ENCODE measurements at regions not wholly inside any gene's neighbourhood (a gene's known extent, or its start where the extent isn't known, plus 50 kb on each side); places are given as distances from the start of the nearest gene placed in this dataset.
"Not testable (repeated sequence)": the region's sequence is repeated elsewhere in the genome, so short reads cannot be mapped to it uniquely, and the experiment has no call there.

DNA sequence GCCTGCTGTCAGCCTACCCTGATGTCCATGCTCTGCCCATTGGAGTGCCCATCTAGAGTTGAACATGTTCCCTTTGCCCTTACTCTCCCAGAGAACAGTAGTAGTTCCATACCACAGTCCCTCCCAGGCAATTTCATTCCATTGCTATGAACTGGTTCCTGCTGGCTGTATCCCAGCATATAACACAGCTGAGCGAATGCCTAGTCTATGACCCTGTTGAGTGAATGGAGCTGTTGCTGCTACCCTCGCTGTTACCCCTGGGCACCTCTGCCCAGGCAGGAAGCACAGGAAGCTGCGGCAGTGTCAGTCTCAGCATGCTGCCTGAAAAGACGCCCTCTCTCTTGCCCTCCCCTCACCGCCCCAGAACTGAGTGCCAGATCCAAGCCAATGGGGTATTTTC lies 73.3 kb downstream of the SOX3 start:
- TF ChIP-seq, protein P1, sequence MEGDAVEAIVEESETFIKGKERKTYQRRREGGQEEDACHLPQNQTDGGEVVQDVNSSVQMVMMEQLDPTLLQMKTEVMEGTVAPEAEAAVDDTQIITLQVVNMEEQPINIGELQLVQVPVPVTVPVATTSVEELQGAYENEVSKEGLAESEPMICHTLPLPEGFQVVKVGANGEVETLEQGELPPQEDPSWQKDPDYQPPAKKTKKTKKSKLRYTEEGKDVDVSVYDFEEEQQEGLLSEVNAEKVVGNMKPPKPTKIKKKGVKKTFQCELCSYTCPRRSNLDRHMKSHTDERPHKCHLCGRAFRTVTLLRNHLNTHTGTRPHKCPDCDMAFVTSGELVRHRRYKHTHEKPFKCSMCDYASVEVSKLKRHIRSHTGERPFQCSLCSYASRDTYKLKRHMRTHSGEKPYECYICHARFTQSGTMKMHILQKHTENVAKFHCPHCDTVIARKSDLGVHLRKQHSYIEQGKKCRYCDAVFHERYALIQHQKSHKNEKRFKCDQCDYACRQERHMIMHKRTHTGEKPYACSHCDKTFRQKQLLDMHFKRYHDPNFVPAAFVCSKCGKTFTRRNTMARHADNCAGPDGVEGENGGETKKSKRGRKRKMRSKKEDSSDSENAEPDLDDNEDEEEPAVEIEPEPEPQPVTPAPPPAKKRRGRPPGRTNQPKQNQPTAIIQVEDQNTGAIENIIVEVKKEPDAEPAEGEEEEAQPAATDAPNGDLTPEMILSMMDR (IDR thresholded peaks at IDR 0.05; ENCODE audit: control insufficient read depth, insufficient read depth, low read depth, low read length, missing control alignments): no peak
- no peak for DNase-seq (ENCODE audit: low read depth)
- no peak overlapping the region for H3K4me3 ChIP-seq (ENCODE audit: control insufficient read depth, low read depth, low read length)

DNA sequence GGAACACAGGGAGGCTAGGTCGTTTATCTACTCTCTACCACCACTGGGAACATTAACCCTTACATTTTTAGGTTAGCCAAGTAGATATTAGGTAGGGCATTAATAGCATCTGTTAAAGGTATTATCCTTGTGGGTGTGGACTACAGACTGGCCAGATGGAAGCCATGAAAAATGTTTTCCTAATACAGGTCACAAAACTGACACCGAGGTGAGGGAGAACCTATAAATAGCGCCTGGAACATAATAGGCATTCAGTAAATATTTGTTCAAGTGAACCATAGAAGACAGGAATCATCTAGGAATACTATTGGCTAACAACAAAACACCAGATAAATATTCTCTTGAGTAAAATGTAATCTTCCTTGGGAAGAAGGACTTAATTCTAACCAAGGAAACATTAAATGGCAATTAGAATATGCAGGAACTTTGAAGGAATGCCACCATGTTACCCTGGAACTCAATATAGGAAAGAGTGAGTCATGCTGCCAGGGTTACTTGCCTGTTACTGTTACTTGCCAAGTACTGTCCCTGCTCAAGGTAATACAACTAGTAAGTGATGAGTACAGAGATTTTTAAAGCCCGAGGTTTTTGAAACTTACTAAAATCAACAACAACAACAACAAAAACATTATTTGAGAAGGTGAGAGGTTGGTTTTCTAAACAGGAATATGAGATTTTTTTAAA lies 79.0 kb downstream of the SOX3 start:
- TF ChIP-seq, protein P1 (IDR thresholded peaks at IDR 0.05; ENCODE audit: control insufficient read depth, insufficient read depth, low read depth, low read length, missing control alignments): no peak
- no peak for DNase-seq (ENCODE audit: low read depth)

DNA sequence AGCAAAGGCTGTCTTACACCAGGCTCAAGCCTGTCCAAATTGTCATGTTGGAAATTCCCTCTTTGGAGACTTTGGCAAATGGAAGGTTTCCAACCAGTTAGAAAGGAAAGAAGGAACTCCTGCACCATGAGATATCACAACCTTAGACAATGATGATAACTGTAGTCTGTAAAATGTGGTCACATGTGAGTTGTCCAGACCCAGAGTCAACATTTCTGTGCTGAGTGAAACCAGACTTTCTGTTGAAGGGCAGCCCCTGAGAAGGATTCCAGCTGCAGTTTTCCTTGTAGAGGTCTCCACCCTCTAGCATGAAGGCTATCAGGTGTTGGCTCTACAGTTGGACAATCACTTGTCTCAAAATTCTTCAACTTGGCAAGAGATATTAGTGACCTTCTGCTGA lies 82.4 kb downstream of the SOX3 start:
- DNase-seq (ENCODE audit: low read depth): no peak
- TF ChIP-seq, protein P1 (IDR thresholded peaks at IDR 0.05; ENCODE audit: control insufficient read depth, insufficient read depth, low read depth, low read length, missing control alignments): no peak
- no peak overlapping the region for H3K4me3 ChIP-seq (ENCODE audit: control insufficient read depth, low read depth, low read length)

More for the DNA sequence above, 79.0 kb downstream of the SOX3 start:
- no peak overlapping the region for H3K4me3 ChIP-seq (ENCODE audit: control insufficient read depth, low read depth, low read length)

DNA sequence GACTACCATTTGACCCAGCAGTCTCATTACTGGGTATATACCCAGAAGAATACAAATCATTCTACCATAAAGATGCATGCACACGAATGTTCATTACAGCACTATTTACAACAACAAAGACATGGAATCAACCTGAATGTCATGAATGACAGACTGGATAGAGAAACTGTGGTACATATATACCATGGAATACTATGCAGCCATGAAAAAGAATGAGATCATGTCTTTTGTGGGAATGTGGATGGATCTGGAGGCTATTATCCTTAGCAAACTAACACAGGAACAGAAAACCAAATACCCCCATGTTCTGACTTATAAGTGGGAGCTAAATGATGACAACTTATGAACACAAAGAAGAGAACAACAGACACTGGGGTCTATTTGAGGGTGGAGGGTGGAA lies 102.7 kb downstream of the SOX3 start:
- not testable (repeated sequence) for H3K4me3 ChIP-seq (ENCODE audit: control insufficient read depth, low read depth, low read length); DNase-seq (ENCODE audit: low read depth)

DNA sequence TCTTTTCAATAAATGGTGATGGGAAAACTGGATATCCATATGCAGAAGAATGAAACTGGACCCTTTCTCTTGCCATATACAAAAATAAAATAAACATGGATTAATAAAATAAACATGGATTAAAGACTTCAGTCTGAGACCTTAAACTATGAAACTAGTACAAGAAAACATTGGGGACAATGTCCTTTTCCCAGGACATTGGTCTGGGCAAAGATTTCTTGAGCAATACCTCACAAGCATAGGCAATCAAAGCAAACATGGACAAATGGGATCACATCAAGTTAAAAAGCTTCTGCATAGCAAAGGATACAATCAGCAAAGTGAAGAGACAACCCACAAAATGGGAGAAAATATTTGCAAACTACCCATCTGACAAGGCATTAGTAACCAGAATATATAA lies 108.5 kb downstream of the SOX3 start:
- not testable (repeated sequence) for DNase-seq (ENCODE audit: low read depth); H3K4me3 ChIP-seq (ENCODE audit: control insufficient read depth, low read depth, low read length)

DNA sequence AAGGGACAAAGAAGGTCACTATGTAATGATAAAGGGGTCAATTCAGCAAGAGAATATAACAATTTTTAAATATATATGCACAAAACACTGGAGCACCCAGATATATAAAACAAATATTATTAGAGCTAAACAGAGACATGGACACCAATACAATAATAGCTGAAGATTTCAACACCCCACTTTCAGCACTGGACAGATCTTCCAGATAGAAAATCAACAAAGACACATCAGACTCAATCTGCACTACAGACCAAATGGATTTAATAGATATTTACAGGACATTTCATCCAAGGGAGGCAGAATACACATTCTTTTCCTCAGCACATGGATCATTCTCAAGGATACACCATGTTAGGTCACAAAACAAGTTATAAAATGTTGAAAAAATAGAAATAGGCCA lies 111.4 kb downstream of the SOX3 start:
- TF ChIP-seq, protein P1 (IDR thresholded peaks at IDR 0.05; ENCODE audit: control insufficient read depth, insufficient read depth, low read depth, low read length, missing control alignments): no peak
- no peak overlapping the region for H3K4me3 ChIP-seq (ENCODE audit: control insufficient read depth, low read depth, low read length)
- no peak for DNase-seq (ENCODE audit: low read depth)

DNA sequence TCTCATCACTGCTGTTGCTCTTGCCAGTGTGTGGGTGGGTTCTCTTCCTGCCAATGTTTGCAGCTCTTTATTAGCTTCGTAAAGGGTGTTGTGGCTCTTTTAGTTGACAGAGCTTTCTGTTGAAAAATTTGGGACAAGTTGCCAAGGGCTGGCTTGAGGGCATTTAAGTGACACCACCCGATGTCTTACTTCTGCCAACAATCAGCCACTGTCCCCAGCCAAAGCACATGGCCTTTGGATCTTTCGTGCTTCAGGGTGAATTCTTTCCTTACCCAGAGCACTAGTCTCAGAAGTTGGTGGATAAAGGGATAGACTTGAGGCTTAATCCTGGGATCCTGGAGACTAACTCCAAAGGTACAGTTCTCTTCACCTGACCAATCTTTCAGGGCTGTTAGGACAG lies 113.6 kb downstream of the SOX3 start:
- DNase-seq (ENCODE audit: low read depth): no peak
- no peak overlapping the region for H3K4me3 ChIP-seq (ENCODE audit: control insufficient read depth, low read depth, low read length)
- TF ChIP-seq, protein P1 (IDR thresholded peaks at IDR 0.05; ENCODE audit: control insufficient read depth, insufficient read depth, low read depth, low read length, missing control alignments): no peak

DNA sequence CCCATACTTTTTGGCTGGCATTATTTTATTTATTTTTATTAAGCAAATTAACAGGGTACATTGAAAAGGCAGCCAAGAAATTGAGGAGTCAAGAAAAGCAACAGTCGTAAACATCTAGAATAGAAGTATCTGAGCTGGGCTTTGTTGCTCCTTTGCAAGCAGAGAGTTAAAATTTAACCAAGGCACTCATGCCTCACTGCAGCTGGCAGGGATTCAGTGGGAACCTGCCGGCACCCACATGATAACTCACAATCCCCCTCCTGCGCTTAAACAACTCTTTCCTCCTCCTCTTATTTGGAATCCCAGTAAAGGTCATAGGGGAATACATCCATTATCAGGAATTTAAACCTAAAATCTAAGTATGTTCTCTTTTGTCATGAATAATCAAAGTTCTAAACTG lies 115.5 kb downstream of the SOX3 start:
- DNase-seq (ENCODE audit: low read depth): no peak
- H3K4me3 ChIP-seq (ENCODE audit: control insufficient read depth, low read depth, low read length): no peak overlapping the region
- TF ChIP-seq, protein P1 (IDR thresholded peaks at IDR 0.05; ENCODE audit: control insufficient read depth, insufficient read depth, low read depth, low read length, missing control alignments): no peak
